NCI-H2196 (cell line): ENCODE measurements at regions not wholly inside any gene's neighbourhood (a gene's known extent, or its start where the extent isn't known, plus 50 kb on each side); places are given as distances from the start of the nearest gene placed in this dataset.
"Not testable (repeated sequence)": the region's sequence is repeated elsewhere in the genome, so short reads cannot be mapped to it uniquely, and the experiment has no call there.

Experiments used
- DNase-seq: peaks from one replicate; lab custom pipeline; 2025; ENCODE audit not compliant: unreplicated experiment; lab: John Stamatoyannopoulos, UW

DNA sequence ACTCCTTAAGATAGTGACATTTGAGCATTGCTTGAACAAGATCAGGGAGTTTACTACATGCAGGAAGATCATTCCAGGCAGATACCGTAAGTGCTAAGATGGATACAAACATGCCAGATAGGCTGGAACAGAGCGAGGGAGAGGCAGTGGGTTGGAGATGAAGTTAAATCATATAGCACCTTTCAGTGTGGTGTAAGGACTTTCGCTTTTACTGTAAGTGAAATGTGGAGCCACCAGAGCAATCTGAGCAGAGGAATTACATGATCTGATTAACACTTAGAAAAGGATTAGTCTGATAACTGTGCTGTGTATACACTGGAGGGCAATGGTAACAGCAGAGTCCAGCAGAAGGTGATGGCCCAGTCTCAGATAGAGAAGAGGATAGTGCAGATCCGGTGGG lies 163.0 kb upstream of the SSTR1 start:
- no peak for DNase-seq

DNA sequence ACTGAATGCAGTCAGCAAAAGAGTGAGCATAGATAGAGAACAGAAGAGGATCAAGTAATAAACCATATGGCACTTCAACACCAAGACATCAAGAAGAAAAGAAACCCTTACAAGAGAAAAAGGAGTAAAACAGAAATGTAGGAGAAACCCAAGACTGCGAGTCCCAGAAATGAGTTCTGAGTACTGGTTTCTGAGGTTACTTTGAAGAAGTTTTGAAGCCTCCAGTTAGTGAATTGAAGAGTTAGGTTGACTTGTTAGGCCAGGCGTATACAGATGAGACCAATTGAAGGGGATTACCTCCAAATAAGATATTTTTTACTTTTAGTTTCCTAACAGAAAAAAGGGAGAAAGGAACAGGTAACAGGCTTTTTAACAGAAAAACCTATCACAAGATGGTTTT lies 162.2 kb upstream of the SSTR1 start:
- DNase-seq, result no peak

GRCh38 chr14:38046160-38046559 lies 161.5 kb upstream of the SSTR1 start:
- no peak for DNase-seq

DNA sequence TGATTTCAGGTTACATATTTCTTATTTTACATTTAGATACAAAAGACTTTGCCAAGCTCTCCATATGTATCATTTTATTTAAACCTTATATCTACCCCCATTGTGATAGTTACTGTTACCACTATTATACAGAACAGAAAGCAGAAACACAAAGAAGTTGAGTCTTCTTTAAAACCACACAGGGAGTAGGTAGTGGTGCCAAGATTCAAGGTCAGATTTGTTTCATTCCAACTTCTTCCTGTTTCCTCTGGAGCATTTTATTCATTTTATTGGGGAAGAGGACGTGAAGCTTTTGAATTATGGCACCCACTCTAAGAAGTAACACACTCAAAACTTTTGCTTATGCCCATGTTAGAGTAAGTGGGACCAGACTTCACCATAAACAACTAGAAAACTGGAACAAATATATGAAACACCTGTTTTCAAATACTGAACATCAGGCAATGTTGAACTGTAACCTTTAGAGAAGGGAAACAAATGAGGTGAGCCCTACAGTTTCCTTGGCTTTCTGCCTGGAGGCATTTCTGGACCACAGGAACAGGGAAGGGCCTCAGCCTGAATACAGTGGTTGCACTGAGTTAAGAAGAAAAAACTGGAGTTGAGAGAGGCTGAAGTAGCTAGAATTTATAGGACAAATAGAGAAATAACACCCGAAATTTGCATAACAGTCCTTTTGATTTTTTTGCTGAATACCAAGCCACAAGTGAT lies 160.4 kb upstream of the SSTR1 start:
- DNase-seq, result no peak

DNA sequence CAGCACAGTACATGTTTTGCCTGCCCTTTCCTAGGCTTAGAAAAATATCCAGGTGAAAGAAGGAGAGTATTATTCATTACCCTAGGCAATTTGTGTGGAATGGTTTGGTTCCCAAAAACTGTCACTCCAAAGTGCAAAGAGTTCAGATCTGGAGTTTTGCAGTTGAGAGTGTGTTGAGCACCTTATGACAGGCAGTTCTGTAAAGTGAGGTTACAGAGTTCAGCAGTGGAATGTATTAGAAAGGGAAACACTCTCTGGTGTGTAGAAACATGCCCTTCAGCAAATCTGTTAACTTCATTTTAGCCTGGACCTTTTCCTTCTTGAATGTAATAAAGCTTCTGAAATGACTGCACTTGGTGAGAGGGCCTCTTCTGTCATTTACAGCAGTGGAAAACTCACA lies 154.0 kb upstream of the SSTR1 start:
- DNase-seq, result no peak

GRCh38 chr14:38056270-38056669 lies 151.4 kb upstream of the SSTR1 start:
- no peak for DNase-seq

GRCh38 chr14:38062223-38062622 lies 145.5 kb upstream of the SSTR1 start:
- DNase-seq, result not testable (repeated sequence)

- no peak for DNase-seq
Measured at GRCh38 chr14:38063711-38064320, 143.9 kb upstream of the SSTR1 start.

DNA sequence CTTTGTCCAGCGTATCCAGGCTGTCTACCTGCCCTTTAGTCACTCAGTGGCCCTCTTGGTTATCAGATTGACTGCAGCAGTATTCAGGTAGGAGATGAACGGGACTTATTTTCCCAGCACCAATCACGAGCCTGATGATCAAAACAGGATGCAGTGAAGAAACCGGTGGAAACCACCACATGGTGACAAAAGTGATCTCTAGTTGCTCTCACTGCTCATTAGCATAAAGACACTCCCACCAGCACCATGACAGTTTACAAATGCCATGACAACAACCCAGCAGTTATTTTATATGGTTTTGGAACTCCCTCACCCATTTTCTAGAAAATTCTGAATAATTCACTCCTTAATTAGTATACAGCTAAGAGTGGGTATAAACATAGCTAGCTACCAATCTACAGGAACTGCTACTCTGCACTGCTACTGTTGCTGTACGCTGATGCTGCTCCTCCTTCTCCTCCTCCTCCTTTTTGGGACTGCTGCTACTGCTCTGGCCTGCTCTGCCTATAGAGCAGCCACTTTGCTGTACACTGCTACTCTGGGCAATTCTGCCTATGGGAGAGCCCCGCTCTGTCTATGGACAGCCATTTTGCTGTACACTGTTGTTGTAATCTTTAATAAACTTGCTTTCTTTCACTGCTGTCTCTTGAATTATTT lies 142.5 kb upstream of the SSTR1 start:
- DNase-seq, result no peak

DNA sequence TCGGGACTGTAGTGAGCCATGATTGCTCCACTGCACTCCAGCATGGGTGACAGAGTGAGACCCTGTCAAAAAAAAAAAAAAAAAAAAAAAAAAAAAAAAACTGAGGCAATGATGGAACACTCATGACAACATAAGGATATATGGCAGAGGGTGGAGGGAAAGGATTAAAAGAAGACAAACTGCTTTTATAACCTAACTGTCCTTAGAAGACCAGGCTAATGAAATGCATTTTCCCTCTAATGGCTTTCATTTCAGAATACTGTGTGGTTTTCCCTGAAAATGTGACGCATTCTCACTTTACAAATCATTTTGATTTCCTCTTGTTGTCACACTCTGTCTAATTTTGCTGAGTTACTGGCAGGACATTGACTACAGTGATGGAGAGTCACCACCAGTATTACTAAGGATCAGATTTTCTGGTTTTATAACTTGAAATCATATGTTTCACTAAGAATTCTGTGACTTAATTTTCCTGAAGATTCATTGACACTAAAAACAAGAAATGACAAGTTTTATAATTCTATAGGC lies 137.6 kb upstream of the SSTR1 start:
- no peak for DNase-seq

GRCh38 chr14:38073641-38074040 lies 134.1 kb upstream of the SSTR1 start:
- DNase-seq, result no peak

- no peak for DNase-seq
Measured at GRCh38 chr14:38074081-38074480, 133.6 kb upstream of the SSTR1 start.

DNA sequence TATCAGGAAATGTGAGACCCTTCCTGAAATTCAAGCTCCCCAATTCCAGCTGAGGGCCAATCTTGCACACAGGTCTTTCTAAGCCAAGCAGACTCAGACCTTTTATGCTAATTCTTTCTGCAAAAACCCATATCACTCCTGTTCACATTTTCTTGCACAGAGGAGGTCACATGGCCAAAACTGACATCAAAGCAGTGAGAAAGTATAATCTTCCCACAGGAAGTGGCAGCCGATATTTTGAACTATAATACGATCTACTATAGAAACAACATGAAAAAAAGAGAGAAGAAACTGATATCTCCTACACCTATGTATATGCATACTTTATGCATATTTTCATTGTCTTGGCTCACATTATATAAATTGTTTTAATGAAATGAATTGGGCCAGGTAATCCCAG lies 132.9 kb upstream of the SSTR1 start:
- DNase-seq, result no peak

DNA sequence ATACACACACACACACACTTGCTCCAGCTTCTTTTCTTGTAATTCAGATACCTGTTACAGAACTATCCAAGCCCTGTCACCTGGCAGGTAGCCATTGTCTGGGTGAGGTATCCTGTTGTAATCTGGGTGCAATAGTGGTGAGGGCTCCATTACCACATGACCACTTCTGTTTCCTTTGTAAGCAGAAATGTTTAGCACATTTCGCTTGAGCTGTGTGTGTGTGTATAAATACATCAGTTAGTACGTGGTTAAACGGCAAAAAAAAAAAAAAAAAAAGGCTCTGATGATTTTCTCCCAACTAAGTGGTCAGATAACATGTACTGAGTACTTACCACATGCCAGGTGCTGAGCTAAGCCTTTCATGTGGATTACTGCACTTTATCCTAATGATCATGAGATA lies 129.3 kb upstream of the SSTR1 start:
- no peak for DNase-seq

DNA sequence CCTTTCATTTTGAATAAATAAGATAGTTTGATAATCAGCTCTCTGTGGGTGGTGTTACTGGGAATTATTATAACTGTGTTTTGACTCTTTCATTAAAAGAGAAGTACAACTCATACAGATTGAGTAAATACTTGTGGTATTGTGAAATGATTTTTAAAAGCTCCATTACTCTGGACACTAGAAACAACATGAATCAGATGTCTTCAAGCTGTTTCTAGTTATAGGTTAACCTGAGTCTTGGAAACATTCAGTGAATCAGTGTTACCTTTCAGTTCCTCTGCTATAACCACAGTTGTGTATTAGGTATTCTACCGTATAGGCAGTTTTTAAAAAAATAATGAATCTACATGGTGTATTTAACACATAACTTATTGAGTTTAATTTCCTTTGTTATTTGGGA lies 128.4 kb upstream of the SSTR1 start:
- DNase-seq, result no peak

DNA sequence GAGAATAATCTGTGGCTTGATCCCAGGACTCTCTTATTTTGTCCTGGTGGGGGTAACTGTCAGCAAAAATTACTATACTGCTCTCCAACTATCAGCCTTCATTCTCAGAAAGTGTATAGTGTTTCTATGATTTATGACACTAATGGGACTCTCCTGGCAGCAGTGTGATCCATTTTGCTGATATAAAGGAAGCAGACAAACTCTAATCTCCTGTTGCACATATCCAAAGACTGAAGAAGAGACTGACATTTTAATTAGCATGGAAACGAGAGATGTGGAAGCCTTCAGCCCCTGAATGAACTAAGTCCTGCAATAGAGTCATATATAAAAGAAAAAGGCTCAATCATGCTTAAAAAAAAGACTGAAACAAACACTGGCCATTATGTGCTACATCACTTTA lies 127.8 kb upstream of the SSTR1 start:
- no peak for DNase-seq

- no peak for DNase-seq
Measured at GRCh38 chr14:38080696-38081095, 127.0 kb upstream of the SSTR1 start.

DNA sequence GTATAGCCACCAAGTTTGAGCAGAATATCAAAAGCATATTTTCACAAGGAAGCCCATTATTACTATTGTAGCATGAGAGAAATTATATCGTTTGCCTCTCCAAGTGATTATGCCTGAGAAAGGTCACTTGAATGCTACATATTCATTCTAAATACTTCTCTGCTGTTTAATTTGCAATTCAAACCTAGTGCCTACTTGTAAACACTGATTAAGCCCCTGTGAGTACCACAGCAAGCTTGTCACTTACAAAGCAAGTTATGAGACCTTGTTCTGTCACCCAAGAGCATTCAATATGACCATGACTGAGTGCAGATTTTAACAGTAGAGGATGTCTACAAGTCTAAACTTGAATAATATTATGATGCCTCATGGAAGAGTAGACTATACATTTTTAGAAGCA lies 124.7 kb upstream of the SSTR1 start:
- no peak for DNase-seq

- no peak for DNase-seq
Measured at GRCh38 chr14:38089123-38089522, 118.6 kb upstream of the SSTR1 start.

DNA sequence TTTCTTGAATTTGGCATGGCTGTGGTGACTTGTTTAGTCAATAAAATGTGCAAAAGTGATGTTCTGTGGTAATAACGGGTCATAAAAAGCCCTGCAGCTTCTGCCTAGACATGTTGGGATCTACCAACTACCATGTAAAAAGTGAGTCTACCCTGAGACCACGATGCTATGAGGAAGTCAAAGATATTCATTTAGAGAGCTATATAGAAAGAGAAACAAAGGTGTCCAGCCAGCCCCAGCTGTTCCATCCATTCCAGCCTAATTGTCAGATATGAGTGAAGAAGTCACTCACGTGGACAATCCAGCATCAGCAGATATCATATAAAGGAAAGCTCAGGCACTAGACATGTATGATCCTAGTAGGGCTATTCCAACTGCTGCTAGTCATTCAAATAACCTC lies 117.2 kb upstream of the SSTR1 start:
- no peak for DNase-seq

DNA sequence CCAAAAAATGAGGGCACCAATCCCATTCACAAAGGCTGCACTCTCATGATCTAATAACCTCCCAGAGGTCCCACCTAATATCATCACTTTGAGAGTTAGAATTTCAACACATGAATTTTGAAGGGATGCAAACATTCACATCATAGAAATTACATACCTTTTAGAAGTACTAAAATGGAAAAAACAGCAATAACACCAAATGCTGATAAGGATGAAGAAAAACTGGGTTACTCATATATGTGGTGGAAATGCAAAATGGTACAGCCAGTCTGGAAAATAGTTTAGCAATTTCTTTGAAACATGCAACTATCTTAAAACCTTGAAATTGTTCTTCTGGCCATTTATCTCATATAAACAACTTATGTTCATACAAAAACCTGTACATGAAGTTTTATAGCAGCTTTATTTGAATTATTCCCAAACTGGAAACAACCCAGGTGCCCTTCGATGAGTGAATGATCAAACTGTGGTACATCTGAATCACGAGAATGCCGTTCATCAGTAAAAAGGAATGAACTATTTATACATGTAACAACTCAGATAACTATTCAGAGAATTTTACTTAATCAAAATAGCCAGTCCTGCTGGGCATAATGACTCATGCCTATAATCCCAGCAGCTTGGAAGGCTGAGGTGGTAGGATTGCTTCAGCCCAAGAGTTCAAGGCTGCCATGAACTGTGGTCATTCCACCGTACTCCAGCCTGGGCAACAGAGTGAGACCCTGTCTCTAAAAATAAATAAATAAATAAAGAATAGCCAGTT lies 109.4 kb upstream of the SSTR1 start:
- DNase-seq, result no peak

- no peak for DNase-seq
Measured at GRCh38 chr14:38101679-38102078, 106.0 kb upstream of the SSTR1 start.
